Spleen (tissue), 11 donors: ENCODE measurements at regions not wholly inside any gene's neighbourhood (a gene's known extent, or its start where the extent isn't known, plus 50 kb on each side); places are given as distances from the start of the nearest gene placed in this dataset.

Experiments
- DNase-seq: peaks from one replicate; pipeline ENCODE4 v3.0.0-alpha.2; 2020
- H3K27ac ChIP-seq, 8 donors: fragments of 200-600 bp; sonication (generic) in 7 of 8; 1 replicate in 4 of 8; 2 replicates in 4 of 8; pipeline versions ENCODE4 v1.5.0 to v1.8.0; 2016 to 2021; ENCODE audit warnings: inconsistent platforms in 4 of 8, mild to moderate bottlenecking in 4 of 8, moderate library complexity in 1 of 8
- H3K27me3 ChIP-seq, 7 donors: fragments of 200-600 bp; sonication (generic) in 6 of 7; replicated peaks in 1 of 7; 1 replicate in 4 of 7; 2 replicates in 3 of 7; pipeline versions ENCODE4 v1.5.0 to v1.8.0; 2016 to 2021; ENCODE audit warnings: inconsistent platforms in 3 of 7, mild to moderate bottlenecking in 1 of 7
- H3K36me3 ChIP-seq, 6 donors: fragments of 200-600 bp; sonication (generic) in 5 of 6; 1 replicate in 4 of 6; 2 replicates in 2 of 6; pipeline versions ENCODE4 v1.5.0 to v1.8.0; 2016 to 2021; ENCODE audit warnings: inconsistent platforms in 2 of 6
- H3K4me1 ChIP-seq, 6 donors: fragments of 200-600 bp; sonication (generic) in 5 of 6; 1 replicate in 3 of 6; 2 replicates in 3 of 6; pipeline versions ENCODE4 v1.5.0 to v1.8.0; 2016 to 2021; ENCODE audit warnings: inconsistent platforms in 3 of 6
- H3K4me3 ChIP-seq, 8 donors: fragments of 200-600 bp; sonication (generic) in 7 of 8; 1 replicate in 4 of 8; 2 replicates in 4 of 8; pipeline versions ENCODE4 v1.5.0 to v1.8.0; 2016 to 2021; ENCODE audit warnings: inconsistent platforms in 4 of 8, mild to moderate bottlenecking in 4 of 8, moderate library complexity in 2 of 8
- H3K9me3 ChIP-seq, 8 donors: fragments of 200-600 bp; sonication (generic) in 7 of 8; 1 replicate in 4 of 8; 2 replicates in 4 of 8; pipeline versions ENCODE4 v1.5.0 to v1.8.0; 2016 to 2021; ENCODE audit warnings: inconsistent platforms in 4 of 8
- POLR2A ChIP-seq, 3 donors: fragments of 450-650 bp; IDR thresholded peaks; one replicate each; pipeline ENCODE4 v1.5.1; 2017; ENCODE audit warnings: antibody characterized with exemption in 3 of 3, mild to moderate bottlenecking in 1 of 3
- POLR2AphosphoS5 ChIP-seq, 3 donors: sonication (generic); formaldehyde crosslinking; IDR thresholded peaks; one replicate each; pipeline ENCODE4 v1.5.1; 2017; ENCODE audit warnings: antibody characterized with exemption in 3 of 3
- WGBS, 5 donors: extraction: QIAGEN DNeasy Blood & Tissue Kit in 3 of 5; methylation state at CpG; one replicate each; pipeline versions ENCODE4 v1.1.5 to v1.1.7; 2013 to 2018; 5-methylcytosine and 5-hydroxymethylcytosine counted together
- intact Hi-C: fragments of 100-400 bp; cut with DNase I; formaldehyde crosslinking; loops from one replicate; pipeline ENCODE4 v1.15.0; 2023; ENCODE audit warnings: low total_unique reads
- TF ChIP-seq, protein P1 (sequence below), 11 experiments: fragments of 200-600 bp in 7 of 11; fragments of 450-650 bp in 4 of 11; sonication (generic) in 4 of 11; IDR thresholded peaks in 8 of 11; conservative IDR thresholded peaks in 3 of 11; 1 replicate in 7 of 11; 2 replicates in 4 of 11; pipeline versions ENCODE4 v1.4.0 to v1.8.0; 2016 to 2021; ENCODE audit warnings: antibody characterized with exemption in 11 of 11, inconsistent platforms in 4 of 11, mild to moderate bottlenecking in 1 of 11
- donor health status: healthy with polysubstance abuse.
- donor health status: DM: no; HTN: no; CAD: no; lungs with moderate emphysema.
- donor health status: DM: no; HTN: no; CAD: no.
- donor health status: Bipolar disorder and iron deficiency.
- donor health status: healthy.
- donor health status: DM: no; HTN: no; CAD: no.
- donor health status: DM: yes; HTN: yes; CAD: no.

DNA sequence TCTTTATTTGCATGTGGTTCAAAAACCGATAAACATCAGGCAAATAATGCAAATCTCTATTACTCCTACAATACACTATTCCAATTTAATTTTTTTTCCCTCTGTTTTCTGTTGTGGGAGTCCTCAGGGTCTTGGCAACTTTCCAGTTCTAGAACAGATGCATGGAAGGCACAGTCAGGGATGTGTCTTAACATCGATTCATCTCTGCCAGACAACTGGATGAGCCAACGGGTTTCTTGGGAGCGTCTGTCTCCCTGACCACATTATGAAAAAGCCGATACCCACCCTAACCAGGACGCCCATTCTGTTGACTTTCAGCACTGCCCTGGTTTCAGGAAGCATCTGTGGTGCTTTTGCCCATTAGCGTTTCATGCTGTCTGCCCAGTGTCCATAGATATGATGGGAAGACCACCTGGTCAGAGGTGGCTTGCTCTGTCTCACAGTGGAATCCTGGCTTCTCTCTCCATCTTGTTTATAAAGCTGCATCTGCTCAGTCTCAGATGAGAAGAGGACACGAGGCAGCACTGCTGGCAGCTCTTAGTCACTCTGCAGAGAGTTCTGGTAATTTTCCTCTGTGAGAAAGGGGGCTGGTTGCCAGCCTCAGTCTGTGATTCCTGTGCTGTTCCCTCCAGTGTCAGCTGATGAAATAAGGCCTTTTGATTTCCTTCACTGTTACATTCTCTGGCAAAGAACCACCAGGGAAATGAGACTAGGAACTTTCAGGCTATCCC is 57.9 kb upstream of the KCNE4 start:
- 71 to 81% (median 71%) methylated on average over 8 of the region's 8 CpGs for WGBS, 5 donors

DNA sequence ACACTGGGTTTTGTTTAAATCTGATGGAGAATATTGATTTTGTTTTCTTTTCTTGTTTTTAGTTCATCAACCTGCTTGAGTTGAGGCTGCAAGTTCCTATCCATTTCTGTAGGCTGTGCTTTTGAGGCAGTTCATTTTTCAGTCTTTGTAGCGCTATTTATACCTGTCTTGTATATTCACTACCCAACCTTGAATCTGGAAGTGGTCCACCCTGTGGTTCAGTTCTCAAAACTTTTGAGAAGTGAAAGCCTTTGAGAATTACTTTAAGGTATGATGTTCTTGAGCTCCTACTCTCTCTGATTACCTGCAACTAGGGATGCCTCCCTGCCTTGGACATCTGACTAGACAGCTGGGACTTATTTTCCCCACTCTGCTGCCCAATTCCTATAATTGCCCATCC is 53.5 kb upstream of the KCNE4 start:
- DNase-seq, result no peak
- intact Hi-C loops, result no loop called here
- Histone ChIP-seq H3K9me3 (no peaks in the 10 kb centered on the region), H3K27ac (no peak overlapping the region), H3K4me1 (no peaks in the 10 kb centered on the region), H3K4me3 (no peak overlapping the region), H3K36me3 (no peaks in the 10 kb centered on the region), H3K27me3 (peaks cover 0 to 7% (median 0%) of the 10 kb centered on the region in 7 donors)
- TF ChIP-seq POLR2AphosphoS5 (IDR thresholded peaks at IDR 0.05) (no peak), POLR2A (IDR thresholded peaks at IDR 0.05) (no peak)
- TF ChIP-seq, protein P1, sequence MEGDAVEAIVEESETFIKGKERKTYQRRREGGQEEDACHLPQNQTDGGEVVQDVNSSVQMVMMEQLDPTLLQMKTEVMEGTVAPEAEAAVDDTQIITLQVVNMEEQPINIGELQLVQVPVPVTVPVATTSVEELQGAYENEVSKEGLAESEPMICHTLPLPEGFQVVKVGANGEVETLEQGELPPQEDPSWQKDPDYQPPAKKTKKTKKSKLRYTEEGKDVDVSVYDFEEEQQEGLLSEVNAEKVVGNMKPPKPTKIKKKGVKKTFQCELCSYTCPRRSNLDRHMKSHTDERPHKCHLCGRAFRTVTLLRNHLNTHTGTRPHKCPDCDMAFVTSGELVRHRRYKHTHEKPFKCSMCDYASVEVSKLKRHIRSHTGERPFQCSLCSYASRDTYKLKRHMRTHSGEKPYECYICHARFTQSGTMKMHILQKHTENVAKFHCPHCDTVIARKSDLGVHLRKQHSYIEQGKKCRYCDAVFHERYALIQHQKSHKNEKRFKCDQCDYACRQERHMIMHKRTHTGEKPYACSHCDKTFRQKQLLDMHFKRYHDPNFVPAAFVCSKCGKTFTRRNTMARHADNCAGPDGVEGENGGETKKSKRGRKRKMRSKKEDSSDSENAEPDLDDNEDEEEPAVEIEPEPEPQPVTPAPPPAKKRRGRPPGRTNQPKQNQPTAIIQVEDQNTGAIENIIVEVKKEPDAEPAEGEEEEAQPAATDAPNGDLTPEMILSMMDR (IDR thresholded peaks at IDR 0.05 in 8 of 11, conservative IDR thresholded peaks at IDR 0.05 in 3 of 11), result no peak
- 84 to 96% (median 86%) methylated on average over 1 of the region's 1 CpG for WGBS, 5 donors

More for the DNA sequence above, 57.9 kb upstream of the KCNE4 start:
- Histone ChIP-seq H3K27ac (peak overlapping the region in 7 of 8 donors; percentile 10 to 65 (median 52)), H3K4me1 (no peaks in the 10 kb centered on the region), H3K9me3 (peaks cover 0 to 5% (median 0%) of the 10 kb centered on the region in 8 donors), H3K4me3 (no peak overlapping the region), H3K36me3 (no peaks in the 10 kb centered on the region), H3K27me3 (no peaks in the 10 kb centered on the region)
- TF ChIP-seq POLR2A (IDR thresholded peaks at IDR 0.05), result no peak
- TF ChIP-seq, protein P1 (IDR thresholded peaks at IDR 0.05 in 8 of 11, conservative IDR thresholded peaks at IDR 0.05 in 3 of 11), result no peak
- TF ChIP-seq POLR2AphosphoS5 (IDR thresholded peaks at IDR 0.05), result no peak
- intact Hi-C loops, result no loop called here
- DNase-seq, result no peak

DNA sequence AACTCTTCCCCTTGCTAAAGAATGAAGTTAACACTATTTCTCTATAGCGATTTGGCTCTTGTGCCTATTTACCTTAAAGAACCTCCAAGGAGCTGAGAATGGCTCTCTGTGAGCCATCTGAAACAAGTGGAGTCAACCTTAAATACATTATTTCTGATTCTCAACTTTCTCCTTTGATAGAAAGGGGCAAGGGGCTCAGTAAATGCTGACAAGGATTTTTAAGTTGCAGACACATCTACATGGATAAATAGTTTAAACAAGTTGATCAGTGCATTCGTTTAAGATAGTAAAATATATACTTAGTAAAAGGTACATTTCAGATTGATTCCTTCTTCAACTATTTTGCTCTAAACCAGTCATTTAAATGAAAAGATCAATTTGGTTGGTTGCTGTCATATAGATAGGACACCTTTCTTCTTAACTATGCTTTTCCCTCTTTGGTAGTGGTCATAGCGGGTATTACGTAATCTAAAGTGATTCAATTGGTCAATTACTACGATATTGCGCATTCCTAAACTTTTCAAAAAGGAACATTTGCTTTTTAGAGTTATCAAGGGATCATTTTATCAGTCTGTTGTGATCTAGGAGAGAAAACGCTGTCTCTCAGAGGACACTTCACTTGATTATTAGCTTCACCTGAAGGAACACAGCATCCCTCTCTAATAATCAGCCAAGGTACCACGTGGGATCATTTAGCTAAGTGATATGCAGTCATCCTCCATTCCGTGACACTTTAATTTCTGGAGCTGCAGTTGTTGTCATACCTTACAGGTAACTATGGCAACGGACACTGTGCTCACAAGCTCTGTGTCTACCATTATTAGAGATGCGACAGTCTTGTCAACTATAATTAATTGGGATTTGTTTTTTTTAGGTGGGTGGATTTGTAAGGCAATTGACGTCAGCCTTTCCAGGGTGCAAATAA is 50.9 kb upstream of the KCNE4 start:
- 79 to 90% (median 86%) methylated on average over 12 of the region's 12 CpGs for WGBS, 5 donors
- intact Hi-C loops, result no loop called here
- TF ChIP-seq, protein P1 (IDR thresholded peaks at IDR 0.05 in 8 of 11, conservative IDR thresholded peaks at IDR 0.05 in 3 of 11), result no peak
- TF ChIP-seq POLR2AphosphoS5 (IDR thresholded peaks at IDR 0.05) (no peak), POLR2A (IDR thresholded peaks at IDR 0.05) (no peak)
- Histone ChIP-seq H3K27me3 (peaks cover 0 to 7% (median 0%) of the 10 kb centered on the region in 7 donors), H3K36me3 (no peaks in the 10 kb centered on the region), H3K27ac (no peak overlapping the region), H3K4me3 (no peak overlapping the region), H3K9me3 (no peaks in the 10 kb centered on the region), H3K4me1 (no peaks in the 10 kb centered on the region)
- no peak for DNase-seq

DNA sequence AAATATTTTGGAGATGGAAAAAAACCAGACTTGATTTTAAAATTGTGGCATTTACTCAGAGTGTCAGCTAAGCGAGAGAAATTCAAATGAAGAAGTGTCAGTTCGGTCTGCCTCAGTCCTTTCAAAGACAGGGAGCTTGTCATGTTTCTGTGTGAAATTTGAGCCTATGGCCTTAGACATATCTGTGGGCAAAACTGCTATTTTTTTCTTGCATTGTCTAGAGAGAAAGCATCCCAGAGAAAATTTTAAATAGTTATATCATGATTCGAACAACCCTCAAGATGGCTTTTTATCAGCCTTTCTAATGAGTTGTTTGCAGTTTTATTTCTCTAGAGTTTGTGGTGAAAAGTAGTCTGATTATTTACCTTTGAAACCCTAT is 50.2 kb upstream of the KCNE4 start:
- Histone ChIP-seq H3K4me3 (no peak overlapping the region), H3K27me3 (peaks cover 0 to 7% (median 0%) of the 10 kb centered on the region in 7 donors), H3K27ac (no peak overlapping the region), H3K9me3 (no peaks in the 10 kb centered on the region), H3K36me3 (no peaks in the 10 kb centered on the region), H3K4me1 (no peaks in the 10 kb centered on the region)
- no peak for DNase-seq
- TF ChIP-seq POLR2AphosphoS5 (IDR thresholded peaks at IDR 0.05) (no peak), POLR2A (IDR thresholded peaks at IDR 0.05) (no peak)
- TF ChIP-seq, protein P1 (IDR thresholded peaks at IDR 0.05 in 8 of 11, conservative IDR thresholded peaks at IDR 0.05 in 3 of 11), result no peak
- WGBS, 5 donors, result 79 to 94% (median 84%) methylated on average over 3 of the region's 3 CpGs
- intact Hi-C loops, result no loop called here
